K562 (cell line): ENCODE measurements at regions not wholly inside any gene's neighbourhood (a gene's known extent, or its start where the extent isn't known, plus 50 kb on each side); places are given as distances from the start of the nearest gene placed in this dataset.

Experiments used
- ATAC-seq: fragments of 200-7000 bp; cut with Tn5 transposase; 3 replicates; pipeline ENCODE4 v1.9.1; 2020; ENCODE audit warnings: moderate library complexity
- BruUV-seq: library from RNA; stranded (reverse); fragments of 400-500 nt; replicated peaks from 2 replicates; lab custom pipeline; 2021; lab: Mats Ljungman, UMichigan
- CTCF ChIA-PET: fragments of 300-600 bp; formaldehyde crosslinking; extraction: SDS; loops from one replicate; lab custom pipeline; 2021; ENCODE audit warnings: low intra/inter-chr PET ratio; lab: Yijun Ruan, JAX
- POLR2A ChIA-PET: fragments of 300-600, 350-650 bp; sonication (Branson Sonifier 250); formaldehyde crosslinking; extraction: SDS; loops from one replicate; lab custom pipeline; 2021; ENCODE audit warnings: antibody characterized with exemption, inconsistent platforms; lab: Yijun Ruan, JAX
- DNase-seq, 4 experiments: peaks; one replicate each; pipeline versions ENCODE4 v3.0.0 to v3.0.0-alpha.2; 2011 to 2018; ENCODE audit warnings: low spot score in 3 of 4, mixed read lengths in 3 of 4; ENCODE audit errors: extremely low read depth in 1 of 4
- FAIRE-seq: peaks from 2 replicates; lab custom pipeline; 2011; peaks lifted over from hg19 to GRCh38; lab: Jason Lieb, UNC
- H2AFZ ChIP-seq: 2 replicates; pipeline ENCODE4 v1.6.0; 2011; ENCODE audit warnings: low read depth, low read length, control low read depth, inconsistent platforms
- H3K27ac ChIP-seq: fragments of 200-600 bp; 3 replicates; pipeline ENCODE4 v1.8.0; 2011; ENCODE audit warnings: low read depth, mild to moderate bottlenecking, control low read depth, inconsistent platforms, low read length, moderate library complexity, mixed read lengths; ENCODE audit errors: extremely low read depth
- H3K27me3 ChIP-seq, 2 experiments: fragments of 300-600 bp in 1 of 2; 2 replicates in 1 of 2; 3 replicates in 1 of 2; pipeline versions ENCODE4 v1.6.0 to v1.8.0; 2011; ENCODE audit warnings: inconsistent platforms in 2 of 2, low read length in 2 of 2, mild to moderate bottlenecking in 1 of 2, mixed read lengths in 1 of 2, moderate library complexity in 1 of 2; ENCODE audit not compliant: control insufficient read depth in 2 of 2, insufficient read depth in 2 of 2
- H3K36me3 ChIP-seq: fragments of 300-600 bp; 3 replicates; pipeline ENCODE4 v1.8.0; 2011; ENCODE audit warnings: mild to moderate bottlenecking, low read length, inconsistent platforms; ENCODE audit not compliant: control insufficient read depth, insufficient read depth
- H3K4me1 ChIP-seq, 2 experiments: fragments of 200-600 bp in 1 of 2; replicated peaks in 1 of 2; 2 replicates in 1 of 2; 3 replicates in 1 of 2; pipeline versions ENCODE4 v1.5.1 to v1.8.0; 2011; ENCODE audit warnings: inconsistent platforms in 2 of 2, low read length in 2 of 2, mild to moderate bottlenecking in 1 of 2, mixed read lengths in 1 of 2, moderate library complexity in 1 of 2; ENCODE audit not compliant: control insufficient read depth in 2 of 2, insufficient read depth in 2 of 2
- H3K4me2 ChIP-seq: 2 replicates; pipeline ENCODE4 v1.6.1; 2011; ENCODE audit warnings: low read length, control low read depth, inconsistent platforms, mixed read lengths; ENCODE audit not compliant: insufficient read depth
- H3K4me3 ChIP-seq: fragments of 200-600 bp; sonication (generic), shearing (Covaris generic); 2 replicates; pipeline ENCODE4 v1.5.1; 2016; ENCODE audit warnings: control low read depth, inconsistent platforms
- H3K79me2 ChIP-seq: fragments of 200-600 bp; 3 replicates; pipeline ENCODE4 v1.8.0; 2011; ENCODE audit warnings: low read length, inconsistent platforms; ENCODE audit not compliant: control insufficient read depth, insufficient read depth
- H3K9ac ChIP-seq, 2 experiments: 2 replicates each; pipeline versions ENCODE4 v1.6.0 to v1.6.1; 2011; ENCODE audit warnings: low read depth in 2 of 2, low read length in 2 of 2, control low read depth in 1 of 2, inconsistent platforms in 1 of 2, mild to moderate bottlenecking in 1 of 2, mixed read lengths in 1 of 2; ENCODE audit not compliant: insufficient read depth in 1 of 2
- H3K9me1 ChIP-seq: one replicate; pipeline ENCODE4 v1.6.0; 2011; ENCODE audit warnings: inconsistent platforms, mild to moderate bottlenecking, low read length, moderate library complexity; ENCODE audit not compliant: control insufficient read depth, insufficient read depth
- H3K9me3 ChIP-seq: replicated peaks from 2 replicates; pipeline ENCODE4 v1.5.1; 2011; ENCODE audit warnings: low read depth, low read length, inconsistent platforms; ENCODE audit not compliant: control insufficient read depth, insufficient read depth
- H4K20me1 ChIP-seq: replicated peaks from 2 replicates; pipeline ENCODE4 v1.6.1; 2011; ENCODE audit warnings: low read length, inconsistent platforms, mixed read lengths; ENCODE audit not compliant: control insufficient read depth, insufficient read depth
- ARID1B ChIP-seq: fragments of 450-650 bp; IDR thresholded peaks from 2 replicates; pipeline ENCODE4 v1.6.1; 2016; ENCODE audit warnings: antibody characterized with exemption, mild to moderate bottlenecking, inconsistent platforms
- BCOR ChIP-seq: fragments of 450-650 bp; IDR thresholded peaks from 2 replicates; pipeline ENCODE4 v1.6.1; 2016
- ELK1 ChIP-seq: sonication (generic); formaldehyde crosslinking; IDR thresholded peaks from 2 replicates; pipeline ENCODE4 v1.8.1; 2022; ENCODE audit warnings: missing genetic modification reagents
- ESRRA ChIP-seq: fragments of 450-650 bp; IDR thresholded peaks from 2 replicates; pipeline ENCODE4 v1.6.1; 2014; ENCODE audit warnings: low read depth, mild to moderate bottlenecking, moderate library complexity, borderline replicate concordance
- GABPA ChIP-seq: fragments of 200-800 bp; sonication (Bioruptor generic); conservative IDR thresholded peaks from 2 replicates; pipeline ENCODE4 v1.6.1; 2016; ENCODE audit warnings: low read depth, missing genetic modification characterization, missing compliant biosample characterization
- GATA2 ChIP-seq: sonication (generic); formaldehyde crosslinking; IDR thresholded peaks from 2 replicates; pipeline ENCODE4 v1.4.0; 2020; ENCODE audit warnings: mild to moderate bottlenecking, missing genetic modification reagents
- NR2F6 ChIP-seq: fragments of 450-650 bp; formaldehyde crosslinking; IDR thresholded peaks from 2 replicates; pipeline ENCODE4 v1.4.0; 2020; ENCODE audit warnings: mild to moderate bottlenecking
- NRF1 ChIP-seq, 2 experiments: fragments of 450-650 bp; IDR thresholded peaks in 1 of 2; conservative IDR thresholded peaks in 1 of 2; 2 replicates each; pipeline ENCODE4 v1.6.1; 2014; ENCODE audit warnings: mild to moderate bottlenecking in 2 of 2
- RNF2 ChIP-seq: sonication (generic); IDR thresholded peaks from 2 replicates; pipeline ENCODE4 v1.6.1; 2016
- STAT5A ChIP-seq: IDR thresholded peaks from 2 replicates; pipeline ENCODE4 v1.6.1; 2012; ENCODE audit warnings: low read length, inconsistent platforms, borderline replicate concordance
- USF1 ChIP-seq: sonication (generic); formaldehyde crosslinking; IDR thresholded peaks from 2 replicates; pipeline ENCODE4 v1.9.0; 2022; ENCODE audit warnings: mild to moderate bottlenecking, missing genetic modification reagents
- ZBTB11 ChIP-seq, 3 experiments: fragments of 200-800 bp in 1 of 3; fragments of 250-450 bp in 1 of 3; fragments of 450-650 bp in 1 of 3; sonication (Bioruptor Pico) in 1 of 3; sonication (Bioruptor generic) in 1 of 3; formaldehyde crosslinking in 1 of 3; IDR thresholded peaks; 2 replicates each; pipeline versions ENCODE4 v1.6.1 to v1.8.0; 2016 to 2022; ENCODE audit warnings: mild to moderate bottlenecking in 2 of 3, missing genetic modification characterization in 2 of 3, missing compliant biosample characterization in 1 of 3, moderate library complexity in 1 of 3
- ZBTB2 ChIP-seq: fragments of 450-650 bp; IDR thresholded peaks from 2 replicates; pipeline ENCODE4 v1.6.1; 2016; ENCODE audit warnings: antibody characterized with exemption
- ZNF174 ChIP-seq: fragments of 250-450 bp; sonication (Bioruptor Pico); IDR thresholded peaks from 2 replicates; pipeline ENCODE4 v1.4.0; 2020; ENCODE audit warnings: mild to moderate bottlenecking
- ZNF274 ChIP-seq: IDR thresholded peaks from 2 replicates; pipeline ENCODE4 v1.6.1; 2011; ENCODE audit warnings: low read depth, mild to moderate bottlenecking, low read length, moderate library complexity, borderline replicate concordance
- WGBS: fragments of 100-300 bp; shearing (Covaris generic); methylation state at CpG from one replicate; pipeline ENCODE4 v1.1.6; 2016; ENCODE audit warnings: low coverage, mixed read lengths; ENCODE audit not compliant: insufficient coverage; ENCODE audit errors: missing lambda C conversion rate; 5-methylcytosine and 5-hydroxymethylcytosine counted together
- in situ Hi-C: fragments of 300-500 bp; cut with MboI; formaldehyde crosslinking; loops from 4 replicates; pipeline ENCODE4 v1.15.0; 2018; ENCODE audit warnings: inconsistent platforms, mixed read lengths
- intact Hi-C: fragments of 100-400 bp; cut with micrococcal nuclease; formaldehyde crosslinking; loops from 2 replicates; pipeline ENCODE4 v1.14.2; 2022

- no TSS peak for BruUV-seq
- CTCF ChIA-PET, result no interaction called here
Observed at GRCh38 chr6:8731874-8732273, 296.5 kb upstream of the SLC35B3 start.

More at GRCh38 chr6:8731874-8732273, 296.5 kb upstream of the SLC35B3 start:
- Histone ChIP-seq H3K9ac (no peak overlapping the region), H3K9me1 (no peaks in the 10 kb centered on the region), H3K36me3 (no peaks in the 10 kb centered on the region), H3K4me3 (no peak overlapping the region), H2AFZ (no peak overlapping the region), H3K9me3 (no peaks in the 10 kb centered on the region; the same call in 1 of the 2 replicates), H3K79me2 (no peaks in the 10 kb centered on the region), H3K27me3 (no peaks in the 10 kb centered on the region), H3K4me1 (no peaks in the 10 kb centered on the region), H3K27ac (no peak overlapping the region), H4K20me1 (no peaks in the 10 kb centered on the region), H3K4me2 (no peak overlapping the region)
- in situ Hi-C loops, result no loop called here
- ATAC-seq (no peak), DNase-seq (no peak), FAIRE-seq (no peak)
- no peak for TF ChIP-seq GATA2 (CRISPR knock-in tag)
- no peak for TF ChIP-seq GABPA (tag)
- no peak for TF ChIP-seq STAT5A
- TF ChIP-seq ARID1B, result no peak
- TF ChIP-seq ZBTB11 (CRISPR knock-in tag; IDR thresholded peaks at IDR 0.05), result no peak
- no peak for TF ChIP-seq BCOR
- no peak for TF ChIP-seq RNF2
- TF ChIP-seq ZNF274, result no peak
- TF ChIP-seq NR2F6 (CRISPR knock-in tag), result no peak
- TF ChIP-seq NRF1 (conservative IDR thresholded peaks at IDR 0.05 in 1 of 2, IDR thresholded peaks at IDR 0.05 in 1 of 2), result no peak
- no peak for TF ChIP-seq ESRRA
- no peak for TF ChIP-seq ZBTB2
- no peak for TF ChIP-seq USF1 (CRISPR knock-in tag)
- no peak for TF ChIP-seq ZNF174 (CRISPR knock-in tag)
- no peak for TF ChIP-seq ELK1
- 6% methylated on average over 2 of the region's 2 CpGs for WGBS
- POLR2A ChIA-PET, result no interaction called here
- intact Hi-C loops, result no loop called here
